Loucy (cell line): ENCODE measurements at regions not wholly inside any gene's neighbourhood (a gene's known extent, or its start where the extent isn't known, plus 50 kb on each side); places are given as distances from the start of the nearest gene placed in this dataset.

ENCODE experiments used
- H2AFZ ChIP-seq: fragments of 200-600 bp; sonication (generic); 2 replicates; pipeline ENCODE4 v1.6.0; 2016; ENCODE audit warnings: antibody characterized with exemption, mild to moderate bottlenecking, low read length, moderate library complexity
- H3F3A ChIP-seq: fragments of 200-600 bp; 2 replicates; pipeline ENCODE4 v1.6.0; 2016; ENCODE audit warnings: antibody characterized with exemption, low read depth, mild to moderate bottlenecking
- H3K27me3 ChIP-seq: fragments of 200-600 bp; sonication (generic); 2 replicates; pipeline ENCODE4 v1.6.1; 2014; ENCODE audit warnings: low read length, mild to moderate bottlenecking; ENCODE audit not compliant: insufficient read depth, poor library complexity, severe bottlenecking
- H3K36me3 ChIP-seq: fragments of 200-600 bp; sonication (generic); 2 replicates; pipeline ENCODE4 v1.6.1; 2016; ENCODE audit warnings: low read length; ENCODE audit not compliant: insufficient read depth
- H3K4me1 ChIP-seq: fragments of 200-600 bp; sonication (generic); 2 replicates; pipeline ENCODE4 v1.5.1; 2014; ENCODE audit warnings: low read length, mild to moderate bottlenecking; ENCODE audit not compliant: insufficient read depth, poor library complexity, severe bottlenecking
- H3K4me2 ChIP-seq: fragments of 200-600 bp; sonication (generic); 2 replicates; pipeline ENCODE4 v1.6.0; 2014; ENCODE audit warnings: antibody characterized with exemption, low read length, low read depth, mild to moderate bottlenecking; ENCODE audit not compliant: poor library complexity, severe bottlenecking
- H3K4me3 ChIP-seq: fragments of 200-600 bp; sonication (generic); 2 replicates; pipeline ENCODE4 v1.5.1; 2014; ENCODE audit warnings: low read length, mild to moderate bottlenecking, mixed read lengths; ENCODE audit not compliant: poor library complexity, severe bottlenecking
- H3K79me2 ChIP-seq: fragments of 200-600 bp; sonication (generic); 2 replicates; pipeline ENCODE4 v1.6.1; 2014; ENCODE audit warnings: low read length; ENCODE audit not compliant: insufficient read depth
- H3K9ac ChIP-seq: fragments of 200-600 bp; sonication (generic); 2 replicates; pipeline ENCODE4 v1.6.0; 2014; ENCODE audit warnings: mild to moderate bottlenecking, low read depth, low read length, moderate library complexity; ENCODE audit not compliant: poor library complexity, severe bottlenecking
- H3K9me2 ChIP-seq: fragments of 200-600 bp; sonication (generic); replicated peaks from 2 replicates; pipeline ENCODE4 v1.6.1; 2016; ENCODE audit warnings: low read depth, low read length, mixed read lengths
- H3K9me3 ChIP-seq: fragments of 200-600 bp; sonication (generic); 2 replicates; pipeline ENCODE4 v1.6.1; 2014; ENCODE audit warnings: mild to moderate bottlenecking, antibody characterized with exemption, low read length, low read depth; ENCODE audit not compliant: insufficient read depth
- H4K20me1 ChIP-seq: fragments of 200-600 bp; sonication (generic); 2 replicates; pipeline ENCODE4 v1.6.0; 2014; ENCODE audit warnings: antibody characterized with exemption, low read length, mild to moderate bottlenecking; ENCODE audit not compliant: insufficient read depth, poor library complexity, severe bottlenecking
- EZH2phosphoT487 ChIP-seq: fragments of 200-600 bp; IDR thresholded peaks from 2 replicates; pipeline ENCODE4 v1.6.1; 2018; ENCODE audit warnings: antibody characterized with exemption, mild to moderate bottlenecking, moderate library complexity, borderline replicate concordance
- TF ChIP-seq, protein P1 (sequence below): fragments of 200-600 bp; sonication (generic); conservative IDR thresholded peaks from 2 replicates; pipeline ENCODE4 v1.5.1; 2014; ENCODE audit warnings: mild to moderate bottlenecking, antibody characterized with exemption, low read length

DNA sequence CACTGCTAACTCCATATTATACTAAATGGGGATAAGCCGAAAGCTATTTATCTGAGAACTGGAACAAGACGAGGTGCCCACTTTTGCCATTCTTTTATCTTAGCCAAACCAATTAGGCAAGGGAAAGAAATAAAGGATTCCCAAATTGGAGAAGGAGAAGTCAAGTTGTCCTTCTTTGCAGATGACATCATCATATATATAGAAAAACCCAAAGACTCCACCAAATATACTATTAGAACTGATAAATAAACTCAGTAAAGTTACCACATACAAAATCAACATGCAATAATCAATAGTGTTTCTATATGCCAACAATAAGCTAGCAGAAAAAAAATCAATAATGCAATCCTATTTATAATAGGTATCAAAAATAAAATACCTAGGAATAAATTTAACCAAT is 570.3 kb upstream of the EPHA7 start:
- Histone ChIP-seq H3K36me3 (no peaks in the 10 kb centered on the region), H3K9ac (no peak overlapping the region), H3K4me3 (no peak overlapping the region), H2AFZ (no peak overlapping the region), H3K4me1 (no peaks in the 10 kb centered on the region), H3K9me3 (no peaks in the 10 kb centered on the region), H3K4me2 (no peak overlapping the region), H3F3A (no peaks in the 10 kb centered on the region), H3K27me3 (no peaks in the 10 kb centered on the region), H3K79me2 (no peaks in the 10 kb centered on the region), H3K9me2 (no peaks in the 10 kb centered on the region), H4K20me1 (no peaks in the 10 kb centered on the region)
- TF ChIP-seq, protein P1, sequence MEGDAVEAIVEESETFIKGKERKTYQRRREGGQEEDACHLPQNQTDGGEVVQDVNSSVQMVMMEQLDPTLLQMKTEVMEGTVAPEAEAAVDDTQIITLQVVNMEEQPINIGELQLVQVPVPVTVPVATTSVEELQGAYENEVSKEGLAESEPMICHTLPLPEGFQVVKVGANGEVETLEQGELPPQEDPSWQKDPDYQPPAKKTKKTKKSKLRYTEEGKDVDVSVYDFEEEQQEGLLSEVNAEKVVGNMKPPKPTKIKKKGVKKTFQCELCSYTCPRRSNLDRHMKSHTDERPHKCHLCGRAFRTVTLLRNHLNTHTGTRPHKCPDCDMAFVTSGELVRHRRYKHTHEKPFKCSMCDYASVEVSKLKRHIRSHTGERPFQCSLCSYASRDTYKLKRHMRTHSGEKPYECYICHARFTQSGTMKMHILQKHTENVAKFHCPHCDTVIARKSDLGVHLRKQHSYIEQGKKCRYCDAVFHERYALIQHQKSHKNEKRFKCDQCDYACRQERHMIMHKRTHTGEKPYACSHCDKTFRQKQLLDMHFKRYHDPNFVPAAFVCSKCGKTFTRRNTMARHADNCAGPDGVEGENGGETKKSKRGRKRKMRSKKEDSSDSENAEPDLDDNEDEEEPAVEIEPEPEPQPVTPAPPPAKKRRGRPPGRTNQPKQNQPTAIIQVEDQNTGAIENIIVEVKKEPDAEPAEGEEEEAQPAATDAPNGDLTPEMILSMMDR: no peak
- no peak for TF ChIP-seq EZH2phosphoT487

DNA sequence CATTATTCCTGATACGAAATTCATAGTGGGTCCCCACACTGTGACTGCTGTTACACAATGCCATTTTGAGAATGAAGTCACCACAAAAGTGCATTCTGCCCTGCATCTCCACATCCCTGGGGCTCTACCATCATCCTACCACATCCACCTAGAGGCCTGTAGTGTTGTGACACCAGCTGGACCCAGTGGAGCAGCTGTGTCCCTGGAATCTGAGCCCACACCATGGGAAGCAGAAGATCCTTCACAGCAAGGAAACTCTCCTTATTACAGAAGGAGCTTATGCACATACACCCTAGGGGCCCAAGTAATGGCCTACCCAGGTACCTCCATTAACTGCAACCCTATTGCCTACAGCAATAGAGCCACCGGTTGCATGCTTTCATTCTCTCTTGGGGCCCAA is 566.6 kb upstream of the EPHA7 start:
- H3K4me2 ChIP-seq: no peak overlapping the region
- no peaks in the 10 kb centered on the region for H3F3A ChIP-seq
- H3K4me1 ChIP-seq: no peaks in the 10 kb centered on the region
- no peaks in the 10 kb centered on the region for H3K9me2 ChIP-seq
- H3K36me3 ChIP-seq: no peaks in the 10 kb centered on the region
- H3K27me3 ChIP-seq: no peaks in the 10 kb centered on the region
- H4K20me1 ChIP-seq: no peaks in the 10 kb centered on the region
- TF ChIP-seq, protein P1: no peak
- no peak for TF ChIP-seq EZH2phosphoT487
- no peak overlapping the region for H3K9ac ChIP-seq
- H3K9me3 ChIP-seq: no peaks in the 10 kb centered on the region
- H3K4me3 ChIP-seq: no peak overlapping the region
- no peaks in the 10 kb centered on the region for H3K79me2 ChIP-seq
- H2AFZ ChIP-seq: no peak overlapping the region

DNA sequence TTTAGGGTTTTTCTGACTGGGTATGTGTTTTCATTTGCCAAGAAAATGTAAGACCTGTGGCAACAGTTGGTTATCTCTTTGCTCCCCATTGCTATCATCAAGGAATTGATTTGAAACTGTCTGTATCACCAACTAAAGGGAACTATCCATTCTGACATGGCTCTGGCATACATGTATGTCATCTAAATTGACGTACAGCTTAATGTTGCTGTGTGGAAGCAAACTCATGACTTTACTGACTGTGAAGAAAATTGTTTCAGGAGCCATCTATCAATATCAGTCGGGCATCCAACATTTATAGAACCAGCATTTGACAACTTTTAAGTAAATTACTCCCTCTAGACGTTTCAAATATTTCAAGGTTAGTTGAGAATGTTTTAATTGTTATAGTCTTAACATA is 555.8 kb upstream of the EPHA7 start:
- no peaks in the 10 kb centered on the region for H3K9me3 ChIP-seq
- H3K27me3 ChIP-seq: no peaks in the 10 kb centered on the region
- TF ChIP-seq, protein P1: no peak
- TF ChIP-seq EZH2phosphoT487: no peak
- no peaks in the 10 kb centered on the region for H3K79me2 ChIP-seq
- no peak overlapping the region for H3K9ac ChIP-seq
- H2AFZ ChIP-seq: no peak overlapping the region
- no peaks in the 10 kb centered on the region for H3K9me2 ChIP-seq
- no peaks in the 10 kb centered on the region for H3K36me3 ChIP-seq
- no peak overlapping the region for H3K4me3 ChIP-seq
- H3F3A ChIP-seq: no peaks in the 10 kb centered on the region
- no peaks in the 10 kb centered on the region for H4K20me1 ChIP-seq
- H3K4me2 ChIP-seq: no peak overlapping the region
- no peaks in the 10 kb centered on the region for H3K4me1 ChIP-seq
